GM12878 (cell line): ENCODE measurements at regions not wholly inside any gene's neighbourhood (a gene's known extent, or its start where the extent isn't known, plus 50 kb on each side); places are given as distances from the start of the nearest gene placed in this dataset.

Experiments used
- ATAC-seq: fragments of 200-7000 bp; cut with Tn5 transposase; 3 replicates; pipeline ENCODE4 v1.9.1; 2020; ENCODE audit warnings: mild to moderate bottlenecking, moderate library complexity
- BruUV-seq: library from RNA; stranded (reverse); fragments of 400-500 nt; replicated peaks from 2 replicates; lab custom pipeline; 2021; lab: Mats Ljungman, UMichigan
- CTCF ChIA-PET: fragments of 300-600 bp; sonication (Branson Sonifier 250); formaldehyde crosslinking; extraction: SDS; loops from one replicate; lab custom pipeline; 2021; ENCODE audit warnings: inconsistent platforms; lab: Yijun Ruan, JAX
- POLR2A ChIA-PET: fragments of 350-600 bp; formaldehyde crosslinking; extraction: SDS; loops from one replicate; lab custom pipeline; 2021; ENCODE audit warnings: inconsistent platforms; lab: Charles Lee
- RAD21 ChIA-PET: fragments of 300-600 bp; sonication (Branson Sonifier 250); formaldehyde crosslinking; loops from one replicate; lab custom pipeline; 2023; ENCODE audit warnings: antibody characterized with exemption; ENCODE audit not compliant: unreplicated experiment; lab: Charles Lee
- SMC1A ChIA-PET: fragments of 300-600 bp; sonication (Branson Sonifier 250); formaldehyde crosslinking; loops from one replicate; lab custom pipeline; 2023; ENCODE audit not compliant: unreplicated experiment, uncharacterized antibody; lab: Charles Lee
- DNase-seq: peaks from one replicate; pipeline ENCODE4 v3.0.0-alpha.2; 2011; ENCODE audit warnings: low read depth, low spot score
- FAIRE-seq: peaks from 3 replicates; lab custom pipeline; 2011; peaks lifted over from hg19 to GRCh38; lab: Jason Lieb, UNC
- H2AFZ ChIP-seq: 2 replicates; pipeline ENCODE4 v1.6.0; 2011; ENCODE audit warnings: low read depth, low read length, control low read depth; ENCODE audit not compliant: control insufficient read depth
- H3K27ac ChIP-seq: 2 replicates; pipeline ENCODE4 v1.5.1; 2011; ENCODE audit warnings: control low read depth; ENCODE audit not compliant: control insufficient read depth, insufficient read depth
- H3K27me3 ChIP-seq, 2 experiments: replicated peaks in 1 of 2; 2 replicates each; pipeline versions ENCODE4 v1.6.0 to v1.6.1; 2011; ENCODE audit warnings: low read length in 1 of 2; ENCODE audit not compliant: control insufficient read depth in 2 of 2, insufficient read depth in 2 of 2
- H3K36me3 ChIP-seq, 2 experiments: 2 replicates each; pipeline ENCODE4 v1.5.1; 2011; ENCODE audit warnings: low read length in 1 of 2; ENCODE audit not compliant: control insufficient read depth in 2 of 2, insufficient read depth in 2 of 2
- H3K4me1 ChIP-seq: 2 replicates; pipeline ENCODE4 v1.6.1; 2011; ENCODE audit warnings: mild to moderate bottlenecking, low read length, moderate library complexity, mixed read lengths; ENCODE audit not compliant: control insufficient read depth, insufficient read depth
- H3K4me2 ChIP-seq: 2 replicates; pipeline ENCODE4 v1.6.0; 2011; ENCODE audit warnings: control low read depth; ENCODE audit not compliant: control insufficient read depth, insufficient read depth
- H3K4me3 ChIP-seq: fragments of 200-600 bp; sonication (generic); 2 replicates; pipeline ENCODE4 v1.5.1; 2016
- H3K79me2 ChIP-seq: 2 replicates; pipeline ENCODE4 v1.6.0; 2011; ENCODE audit warnings: low read length; ENCODE audit not compliant: control insufficient read depth, insufficient read depth
- H3K9ac ChIP-seq: 2 replicates; pipeline ENCODE4 v1.8.0; 2011; ENCODE audit warnings: low read length, control low read depth, mixed read lengths; ENCODE audit not compliant: control insufficient read depth, insufficient read depth
- H3K9me3 ChIP-seq: replicated peaks from 3 replicates; pipeline ENCODE4 v1.5.1; 2011; ENCODE audit warnings: mild to moderate bottlenecking, low read length; ENCODE audit not compliant: control insufficient read depth, insufficient read depth
- H4K20me1 ChIP-seq: 2 replicates; pipeline ENCODE4 v1.6.0; 2011; ENCODE audit not compliant: control insufficient read depth, insufficient read depth
- CBX5 ChIP-seq: sonication (generic); IDR thresholded peaks from 2 replicates; pipeline ENCODE4 v1.6.1; 2016; ENCODE audit warnings: low read depth, moderate library complexity, mild to moderate bottlenecking, inconsistent platforms
- CHD4 ChIP-seq: fragments of 200-600 bp; sonication (generic); IDR thresholded peaks from 2 replicates; pipeline ENCODE4 v1.6.1; 2016; ENCODE audit warnings: mild to moderate bottlenecking
- HDGF ChIP-seq: fragments of 450-650 bp; IDR thresholded peaks from 2 replicates; pipeline ENCODE4 v1.6.1; 2016; ENCODE audit warnings: antibody characterized with exemption
- JUNB ChIP-seq: IDR thresholded peaks from 2 replicates; pipeline ENCODE4 v1.6.1; 2016; ENCODE audit warnings: antibody characterized with exemption, mild to moderate bottlenecking
- LARP7 ChIP-seq: fragments of 450-650 bp; IDR thresholded peaks from 2 replicates; pipeline ENCODE4 v1.6.1; 2017; ENCODE audit warnings: mild to moderate bottlenecking
- MEF2B ChIP-seq: fragments of 450-650 bp; IDR thresholded peaks from 2 replicates; pipeline ENCODE4 v1.6.1; 2018; ENCODE audit warnings: mild to moderate bottlenecking, moderate library complexity; ENCODE audit not compliant: partially characterized antibody, poor library complexity, severe bottlenecking
- NFYA ChIP-seq: IDR thresholded peaks from 2 replicates; pipeline ENCODE4 v1.6.1; 2011; ENCODE audit warnings: low read depth, mild to moderate bottlenecking, low read length, improper control_type of control experiment, borderline replicate concordance
- NR2F1 ChIP-seq: fragments of 450-650 bp; conservative IDR thresholded peaks from 2 replicates; pipeline ENCODE4 v1.6.1; 2017; ENCODE audit warnings: mild to moderate bottlenecking
- RELA ChIP-seq: fragments of 450-650 bp; IDR thresholded peaks from 2 replicates; pipeline ENCODE4 v1.8.0; 2014; ENCODE audit warnings: borderline replicate concordance; ENCODE audit not compliant: partially characterized antibody
- STAT1 ChIP-seq: fragments of 450-650 bp; conservative IDR thresholded peaks from 2 replicates; pipeline ENCODE4 v1.6.1; 2014; ENCODE audit warnings: antibody characterized with exemption, mild to moderate bottlenecking
- STAT3 ChIP-seq: IDR thresholded peaks from 2 replicates; pipeline ENCODE4 v1.6.1; 2011; ENCODE audit warnings: low read depth, low read length, improper control_type of control experiment
- TCF3 ChIP-seq: IDR thresholded peaks from 2 replicates; pipeline ENCODE4 v1.6.1; 2012; ENCODE audit warnings: low read depth, mild to moderate bottlenecking, low read length, borderline replicate concordance; ENCODE audit not compliant: insufficient read depth
- ZBED1 ChIP-seq: IDR thresholded peaks from 2 replicates; pipeline ENCODE4 v1.6.1; 2016; ENCODE audit warnings: borderline replicate concordance
- ZNF217 ChIP-seq: fragments of 450-650 bp; IDR thresholded peaks from 2 replicates; pipeline ENCODE4 v1.6.1; 2017; ENCODE audit warnings: antibody characterized with exemption, mild to moderate bottlenecking
- ZZZ3 ChIP-seq: IDR thresholded peaks from 2 replicates; pipeline ENCODE4 v1.6.1; 2011; ENCODE audit warnings: low read depth; ENCODE audit not compliant: control insufficient read depth, insufficient read length
- WGBS: methylation state at CpG from one replicate; pipeline ENCODE4 v1.1.6; 2016; ENCODE audit warnings: low lambda C conversion rate; ENCODE audit not compliant: insufficient replicate concordance, insufficient coverage; ENCODE audit errors: missing lambda C conversion rate; 5-methylcytosine and 5-hydroxymethylcytosine counted together
- in situ Hi-C: fragments of 300-500 bp; cut with MboI; formaldehyde crosslinking; loops from 9 replicates; pipeline ENCODE4 v1.14.3; 2018; ENCODE audit warnings: mixed read lengths
- intact Hi-C: fragments of 100-400 bp; cut with micrococcal nuclease; formaldehyde crosslinking; loops from one replicate; pipeline ENCODE4 v1.14.2; 2022; ENCODE audit not compliant: unreplicated experiment

- SMC1A ChIA-PET, result no interaction called here
- no peak overlapping the region for H3K27ac ChIP-seq
- no peak overlapping the region for H3K4me2 ChIP-seq
- H3K4me3 ChIP-seq, result no peak overlapping the region
- no peak overlapping the region for H2AFZ ChIP-seq
- no peak overlapping the region for H3K9ac ChIP-seq
- FAIRE-seq (no peak), DNase-seq (no peak), ATAC-seq (no peak)
- H3K9me3 ChIP-seq, result no peaks in the 10 kb centered on the region
- no TSS peak for BruUV-seq
- no peaks in the 10 kb centered on the region for H3K4me1 ChIP-seq
- intact Hi-C loops, result no loop called here
- no peak for TF ChIP-seq RELA
- no peak for TF ChIP-seq ZBED1
- no peak for TF ChIP-seq HDGF
- TF ChIP-seq NFYA, result no peak
- no peak for TF ChIP-seq ZZZ3
- TF ChIP-seq CHD4, result no peak
- TF ChIP-seq ZNF217, result no peak
- no peak for TF ChIP-seq NR2F1
- TF ChIP-seq JUNB, result no peak
- TF ChIP-seq STAT1, result no peak
- no peak for TF ChIP-seq LARP7
- no peak for TF ChIP-seq MEF2B
- no peak for TF ChIP-seq TCF3
- no peak for TF ChIP-seq STAT3
- TF ChIP-seq CBX5, result no peak
- in situ Hi-C loops, result no loop called here
- H4K20me1 ChIP-seq, result no peaks in the 10 kb centered on the region
- H3K36me3 ChIP-seq, result no peaks in the 10 kb centered on the region
- RAD21 ChIA-PET, result no interaction called here
- no peaks in the 10 kb centered on the region; a peak in 1 of 4 replicates for H3K27me3 ChIP-seq
- H3K79me2 ChIP-seq, result no peaks in the 10 kb centered on the region
- CTCF ChIA-PET, result interaction anchor here (1.5 kb wide), 1 partner anchor 105 kb away, joined by 3 read pairs; no protein-coding TSS in a partner anchor
- 0% methylated on average over 1 of the region's 1 CpG for WGBS
- POLR2A ChIA-PET, result no interaction called here
Observed at GRCh38 chr5:66411701-66412100, 184.5 kb upstream of the MAST4 start.
